SK-N-SH treated with all-trans-retinoic acid at 6 μM for 48 hours (cell line): ENCODE measurements at regions not wholly inside any gene's neighbourhood (a gene's known extent, or its start where the extent isn't known, plus 50 kb on each side); places are given as distances from the start of the nearest gene placed in this dataset.

Experiments
- ATAC-seq: fragments of 200-7000 bp; cut with Tn5 transposase; 3 replicates; pipeline ENCODE4 v1.9.1; 2020; ENCODE audit warnings: mild to moderate bottlenecking, moderate library complexity
- ARNTL ChIP-seq: fragments of 450-650 bp; formaldehyde crosslinking; IDR thresholded peaks from 2 replicates; pipeline ENCODE4 v1.5.0; 2020; ENCODE audit warnings: low read depth, mild to moderate bottlenecking, moderate library complexity, borderline replicate concordance
- CSDC2 ChIP-seq: fragments of 250-450 bp; sonication (Bioruptor Pico); IDR thresholded peaks from 2 replicates; pipeline ENCODE4 v1.5.0; 2020; ENCODE audit warnings: mild to moderate bottlenecking, moderate library complexity
- ESRRG ChIP-seq: fragments of 250-450 bp; sonication (Bioruptor Pico); IDR thresholded peaks from 2 replicates; pipeline ENCODE4 v1.6.1; 2021; ENCODE audit warnings: mild to moderate bottlenecking
- GLIS3 ChIP-seq: fragments of 250-450 bp; sonication (Bioruptor Pico); IDR thresholded peaks from 2 replicates; pipeline ENCODE4 v1.5.0; 2020; ENCODE audit warnings: mild to moderate bottlenecking, moderate library complexity
- ISL1 ChIP-seq: fragments of 250-450 bp; sonication (Bioruptor Pico); IDR thresholded peaks from 2 replicates; pipeline ENCODE4 v2.1.2; 2022; ENCODE audit warnings: mild to moderate bottlenecking, moderate library complexity
- PPARA ChIP-seq: fragments of 250-450 bp; sonication (Bioruptor Pico); IDR thresholded peaks from 2 replicates; pipeline ENCODE4 v1.5.0; 2020; ENCODE audit warnings: mild to moderate bottlenecking, borderline replicate concordance
- RARB ChIP-seq: fragments of 250-450 bp; sonication (Bioruptor Pico); IDR thresholded peaks from 2 replicates; pipeline ENCODE4 v1.8.0; 2021; ENCODE audit warnings: mild to moderate bottlenecking, moderate library complexity
- SNAI2 ChIP-seq: fragments of 250-450 bp; sonication (Bioruptor Pico); IDR thresholded peaks from 2 replicates; pipeline ENCODE4 v1.5.0; 2020; ENCODE audit warnings: mild to moderate bottlenecking, moderate library complexity
- TCF4 ChIP-seq: fragments of 250-450 bp; sonication (Bioruptor Pico); IDR thresholded peaks from 2 replicates; pipeline ENCODE4 v1.8.0; 2021; ENCODE audit warnings: mild to moderate bottlenecking, moderate library complexity, borderline replicate concordance
- TOX ChIP-seq: fragments of 250-450 bp; sonication (Bioruptor Pico); IDR thresholded peaks from 2 replicates; pipeline ENCODE4 v1.8.0; 2021; ENCODE audit warnings: mild to moderate bottlenecking, moderate library complexity, borderline replicate concordance
- ZC3H10 ChIP-seq: fragments of 250-450 bp; sonication (Bioruptor Pico); IDR thresholded peaks from 2 replicates; pipeline ENCODE4 v1.5.1; 2021; ENCODE audit warnings: mild to moderate bottlenecking, moderate library complexity
- ZFP3 ChIP-seq: fragments of 250-450 bp; sonication (Bioruptor Pico); IDR thresholded peaks from 2 replicates; pipeline ENCODE4 v1.5.0; 2020; ENCODE audit warnings: mild to moderate bottlenecking, moderate library complexity
- ZNF565 ChIP-seq: fragments of 450-650 bp; formaldehyde crosslinking; conservative IDR thresholded peaks from 2 replicates; pipeline ENCODE4 v1.5.0; 2020; ENCODE audit warnings: low read depth, mild to moderate bottlenecking, moderate library complexity
- ZNF8 ChIP-seq: fragments of 450-650 bp; formaldehyde crosslinking; IDR thresholded peaks from 2 replicates; pipeline ENCODE4 v1.5.0; 2020; ENCODE audit warnings: mild to moderate bottlenecking, moderate library complexity
- TF ChIP-seq, protein P1 (sequence below): fragments of 250-450 bp; sonication (Bioruptor Pico); IDR thresholded peaks from 2 replicates; pipeline ENCODE4 v1.5.0; 2020; ENCODE audit warnings: mild to moderate bottlenecking, moderate library complexity
- TF ChIP-seq, protein P2 (sequence below): fragments of 250-450 bp; sonication (Bioruptor Pico); IDR thresholded peaks from 2 replicates; pipeline ENCODE4 v1.5.1; 2020; ENCODE audit warnings: low read depth, mild to moderate bottlenecking, moderate library complexity
- TF ChIP-seq, protein P3 (sequence below): fragments of 250-450 bp; sonication (Bioruptor Pico); IDR thresholded peaks from 2 replicates; pipeline ENCODE4 v1.5.1; 2021; ENCODE audit warnings: mild to moderate bottlenecking, moderate library complexity
- TF ChIP-seq, protein P4 (sequence below): fragments of 250-450 bp; sonication (Bioruptor Pico); IDR thresholded peaks from 2 replicates; pipeline ENCODE4 v1.8.0; 2021; ENCODE audit warnings: low read depth, mild to moderate bottlenecking, moderate library complexity, borderline replicate concordance

DNA sequence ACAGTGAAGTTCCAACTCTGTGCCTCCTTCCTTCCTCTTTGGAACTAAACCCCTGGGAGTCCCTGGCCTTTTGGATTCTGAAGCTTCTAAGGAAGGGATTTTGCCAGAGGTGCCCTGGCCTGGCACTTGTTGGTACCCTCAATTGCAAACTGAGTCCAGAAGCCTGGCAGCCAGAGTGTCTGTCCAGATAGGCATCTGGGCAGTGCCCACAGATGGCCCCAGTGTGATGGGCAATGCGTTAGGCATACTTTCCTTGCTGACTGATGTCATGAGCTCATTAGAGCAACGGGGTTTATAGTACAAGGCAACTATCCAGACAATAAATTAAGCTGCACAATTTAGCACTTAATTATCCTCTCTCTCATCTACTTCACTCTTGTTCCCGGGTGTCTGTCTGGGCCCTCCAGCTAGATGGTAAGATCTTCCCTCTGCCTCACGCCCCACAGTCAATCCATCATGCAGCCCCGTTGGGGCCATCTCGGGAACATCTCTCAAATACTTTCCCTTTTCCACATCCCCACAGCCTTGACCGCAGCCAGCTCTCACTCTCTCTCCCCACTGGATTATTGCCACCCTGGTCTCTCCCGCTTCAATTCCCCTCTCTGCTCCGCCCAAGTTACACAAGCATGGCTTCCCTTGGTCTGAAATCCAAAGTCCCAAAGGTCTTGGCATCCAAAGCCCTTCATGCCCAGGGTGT is 157.5 kb upstream of the SMIM23 start (continued):
- TF ChIP-seq, protein P1, sequence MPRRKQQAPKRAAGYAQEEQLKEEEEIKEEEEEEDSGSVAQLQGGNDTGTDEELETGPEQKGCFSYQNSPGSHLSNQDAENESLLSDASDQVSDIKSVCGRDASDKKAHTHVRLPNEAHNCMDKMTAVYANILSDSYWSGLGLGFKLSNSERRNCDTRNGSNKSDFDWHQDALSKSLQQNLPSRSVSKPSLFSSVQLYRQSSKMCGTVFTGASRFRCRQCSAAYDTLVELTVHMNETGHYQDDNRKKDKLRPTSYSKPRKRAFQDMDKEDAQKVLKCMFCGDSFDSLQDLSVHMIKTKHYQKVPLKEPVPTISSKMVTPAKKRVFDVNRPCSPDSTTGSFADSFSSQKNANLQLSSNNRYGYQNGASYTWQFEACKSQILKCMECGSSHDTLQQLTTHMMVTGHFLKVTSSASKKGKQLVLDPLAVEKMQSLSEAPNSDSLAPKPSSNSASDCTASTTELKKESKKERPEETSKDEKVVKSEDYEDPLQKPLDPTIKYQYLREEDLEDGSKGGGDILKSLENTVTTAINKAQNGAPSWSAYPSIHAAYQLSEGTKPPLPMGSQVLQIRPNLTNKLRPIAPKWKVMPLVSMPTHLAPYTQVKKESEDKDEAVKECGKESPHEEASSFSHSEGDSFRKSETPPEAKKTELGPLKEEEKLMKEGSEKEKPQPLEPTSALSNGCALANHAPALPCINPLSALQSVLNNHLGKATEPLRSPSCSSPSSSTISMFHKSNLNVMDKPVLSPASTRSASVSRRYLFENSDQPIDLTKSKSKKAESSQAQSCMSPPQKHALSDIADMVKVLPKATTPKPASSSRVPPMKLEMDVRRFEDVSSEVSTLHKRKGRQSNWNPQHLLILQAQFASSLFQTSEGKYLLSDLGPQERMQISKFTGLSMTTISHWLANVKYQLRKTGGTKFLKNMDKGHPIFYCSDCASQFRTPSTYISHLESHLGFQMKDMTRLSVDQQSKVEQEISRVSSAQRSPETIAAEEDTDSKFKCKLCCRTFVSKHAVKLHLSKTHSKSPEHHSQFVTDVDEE (CRISPR knock-in tag): no peak
- TF ChIP-seq TCF4 (CRISPR knock-in tag): no peak
- TF ChIP-seq, protein P2, sequence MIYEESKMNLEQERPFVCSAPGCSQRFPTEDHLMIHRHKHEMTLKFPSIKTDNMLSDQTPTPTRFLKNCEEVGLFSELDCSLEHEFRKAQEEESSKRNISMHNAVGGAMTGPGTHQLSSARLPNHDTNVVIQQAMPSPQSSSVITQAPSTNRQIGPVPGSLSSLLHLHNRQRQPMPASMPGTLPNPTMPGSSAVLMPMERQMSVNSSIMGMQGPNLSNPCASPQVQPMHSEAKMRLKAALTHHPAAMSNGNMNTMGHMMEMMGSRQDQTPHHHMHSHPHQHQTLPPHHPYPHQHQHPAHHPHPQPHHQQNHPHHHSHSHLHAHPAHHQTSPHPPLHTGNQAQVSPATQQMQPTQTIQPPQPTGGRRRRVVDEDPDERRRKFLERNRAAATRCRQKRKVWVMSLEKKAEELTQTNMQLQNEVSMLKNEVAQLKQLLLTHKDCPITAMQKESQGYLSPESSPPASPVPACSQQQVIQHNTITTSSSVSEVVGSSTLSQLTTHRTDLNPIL: no peak
- no peak for TF ChIP-seq ESRRG (CRISPR knock-in tag)
- TF ChIP-seq, protein P3, sequence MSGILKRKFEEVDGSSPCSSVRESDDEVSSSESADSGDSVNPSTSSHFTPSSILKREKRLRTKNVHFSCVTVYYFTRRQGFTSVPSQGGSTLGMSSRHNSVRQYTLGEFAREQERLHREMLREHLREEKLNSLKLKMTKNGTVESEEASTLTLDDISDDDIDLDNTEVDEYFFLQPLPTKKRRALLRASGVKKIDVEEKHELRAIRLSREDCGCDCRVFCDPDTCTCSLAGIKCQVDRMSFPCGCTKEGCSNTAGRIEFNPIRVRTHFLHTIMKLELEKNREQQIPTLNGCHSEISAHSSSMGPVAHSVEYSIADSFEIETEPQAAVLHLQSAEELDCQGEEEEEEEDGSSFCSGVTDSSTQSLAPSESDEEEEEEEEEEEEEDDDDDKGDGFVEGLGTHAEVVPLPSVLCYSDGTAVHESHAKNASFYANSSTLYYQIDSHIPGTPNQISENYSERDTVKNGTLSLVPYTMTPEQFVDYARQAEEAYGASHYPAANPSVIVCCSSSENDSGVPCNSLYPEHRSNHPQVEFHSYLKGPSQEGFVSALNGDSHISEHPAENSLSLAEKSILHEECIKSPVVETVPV (CRISPR knock-in tag): no peak
- no peak for TF ChIP-seq ZC3H10

DNA sequence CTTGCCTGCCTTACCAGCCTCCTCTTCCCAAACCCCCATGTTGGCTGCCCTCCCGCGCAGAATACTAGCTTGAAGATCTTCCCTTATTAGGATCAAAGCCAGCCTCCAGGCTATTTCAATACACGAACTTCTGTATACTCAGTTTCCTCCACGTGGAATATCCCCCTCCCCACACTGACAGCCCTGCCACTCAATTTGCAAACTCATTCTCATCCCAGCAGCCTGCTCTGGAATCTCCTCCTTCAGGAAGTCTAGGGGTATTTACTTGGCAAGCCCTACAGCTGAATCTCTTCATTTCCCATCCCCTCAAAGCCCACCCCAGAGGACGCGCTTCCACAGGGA is 157.0 kb upstream of the SMIM23 start:
- TF ChIP-seq CSDC2 (CRISPR knock-in tag): no peak
- TF ChIP-seq GLIS3 (CRISPR knock-in tag): no peak
- TF ChIP-seq, protein P3 (CRISPR knock-in tag): no peak
- no peak for TF ChIP-seq ZFP3 (CRISPR knock-in tag)
- TF ChIP-seq, protein P1 (CRISPR knock-in tag): no peak
- TF ChIP-seq, protein P4, sequence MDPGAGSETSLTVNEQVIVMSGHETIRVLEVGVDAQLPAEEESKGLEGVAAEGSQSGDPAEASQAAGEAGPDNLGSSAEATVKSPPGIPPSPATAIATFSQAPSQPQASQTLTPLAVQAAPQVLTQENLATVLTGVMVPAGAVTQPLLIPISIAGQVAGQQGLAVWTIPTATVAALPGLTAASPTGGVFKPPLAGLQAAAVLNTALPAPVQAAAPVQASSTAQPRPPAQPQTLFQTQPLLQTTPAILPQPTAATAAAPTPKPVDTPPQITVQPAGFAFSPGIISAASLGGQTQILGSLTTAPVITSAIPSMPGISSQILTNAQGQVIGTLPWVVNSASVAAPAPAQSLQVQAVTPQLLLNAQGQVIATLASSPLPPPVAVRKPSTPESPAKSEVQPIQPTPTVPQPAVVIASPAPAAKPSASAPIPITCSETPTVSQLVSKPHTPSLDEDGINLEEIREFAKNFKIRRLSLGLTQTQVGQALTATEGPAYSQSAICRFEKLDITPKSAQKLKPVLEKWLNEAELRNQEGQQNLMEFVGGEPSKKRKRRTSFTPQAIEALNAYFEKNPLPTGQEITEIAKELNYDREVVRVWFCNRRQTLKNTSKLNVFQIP (CRISPR knock-in tag): no peak
- no peak for TF ChIP-seq SNAI2
- no peak for TF ChIP-seq TOX (CRISPR knock-in tag)
- no peak for TF ChIP-seq RARB (CRISPR knock-in tag)
- TF ChIP-seq PPARA: no peak
- no peak for TF ChIP-seq ZC3H10
- TF ChIP-seq ARNTL (CRISPR knock-in tag): no peak
- TF ChIP-seq ESRRG (CRISPR knock-in tag): no peak
- no peak for ATAC-seq

DNA sequence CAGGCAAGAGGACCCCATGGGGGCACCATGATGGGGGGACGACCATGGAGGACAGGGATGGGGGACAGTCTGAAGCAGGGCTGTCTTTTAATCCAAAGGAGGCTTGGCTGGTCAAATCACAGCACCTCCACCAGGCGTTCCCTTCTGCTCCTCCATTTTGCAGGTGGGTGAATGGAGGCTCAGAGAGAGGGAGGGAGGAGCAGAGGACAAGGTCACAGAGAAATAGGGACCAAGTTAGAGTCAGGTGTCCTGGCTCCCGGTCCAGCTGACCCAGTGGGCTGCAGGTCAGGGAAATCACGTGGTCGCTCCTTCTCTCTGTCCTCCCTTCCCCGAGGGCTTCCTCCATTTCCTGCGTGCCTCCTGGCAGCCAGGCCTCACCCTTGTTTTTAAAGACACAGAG is 156.4 kb upstream of the SMIM23 start:
- ATAC-seq: no peak
- TF ChIP-seq ISL1 (CRISPR knock-in tag) (no peak), CSDC2 (CRISPR knock-in tag) (no peak), TOX (CRISPR knock-in tag) (no peak), TCF4 (CRISPR knock-in tag) (no peak), ZNF565 (no peak), PPARA (no peak), ZNF8 (CRISPR knock-in tag) (no peak)
- TF ChIP-seq, protein P1 (CRISPR knock-in tag): no peak
